NCI-H82 (cell line): ENCODE measurements at regions not wholly inside any gene's neighbourhood (a gene's known extent, or its start where the extent isn't known, plus 50 kb on each side); places are given as distances from the start of the nearest gene placed in this dataset.
"Not testable (repeated sequence)": the region's sequence is repeated elsewhere in the genome, so short reads cannot be mapped to it uniquely, and the experiment has no call there.

Experiments
- DNase-seq: peaks from one replicate; lab custom pipeline; 2025; lab: John Stamatoyannopoulos, UW

GRCh38 chr7:27418541-27418940, 175.9 kb downstream of the EVX1 start:
- no peak for DNase-seq

GRCh38 chr7:27419581-27420177, 177.1 kb downstream of the EVX1 start:
- no peak for DNase-seq

- no peak for DNase-seq
These were observed 178.1 kb downstream of the EVX1 start for GRCh38 chr7:27420702-27421101.

- DNase-seq, result no peak
These were observed 180.7 kb downstream of the EVX1 start for GRCh38 chr7:27423290-27423689.

GRCh38 chr7:27423821-27424220, 181.2 kb downstream of the EVX1 start:
- no peak for DNase-seq

GRCh38 chr7:27424231-27424630, 181.6 kb downstream of the EVX1 start:
- no peak for DNase-seq

GRCh38 chr7:27424749-27425148, 182.1 kb downstream of the EVX1 start:
- DNase-seq, result no peak

GRCh38 chr7:27427416-27427815, 184.8 kb downstream of the EVX1 start:
- DNase-seq, result no peak

GRCh38 chr7:27430105-27430504, 187.5 kb downstream of the EVX1 start:
- DNase-seq, result no peak

GRCh38 chr7:27431465-27431864, 188.9 kb downstream of the EVX1 start:
- no peak for DNase-seq

GRCh38 chr7:27433581-27433980, 191.0 kb downstream of the EVX1 start:
- DNase-seq, result peak; percentile 25

- DNase-seq, result peak; percentile 52
These were observed 192.3 kb downstream of the EVX1 start for GRCh38 chr7:27434756-27435400.

- DNase-seq, result no peak
These were observed 192.9 kb downstream of the EVX1 start for GRCh38 chr7:27435461-27435860.

- no peak for DNase-seq
These were observed 196.4 kb downstream of the EVX1 start for GRCh38 chr7:27438881-27439589.

GRCh38 chr7:27442455-27442854, 199.9 kb downstream of the EVX1 start:
- no peak for DNase-seq

- DNase-seq, result not testable (repeated sequence)
These were observed 206.4 kb downstream of the EVX1 start for GRCh38 chr7:27449046-27449445.

- no peak for DNase-seq
These were observed 208.8 kb downstream of the HIBADH start for GRCh38 chr7:27453702-27454405.

- DNase-seq, result not testable (repeated sequence)
These were observed 205.6 kb downstream of the HIBADH start for GRCh38 chr7:27457120-27457519.

- not testable (repeated sequence) for DNase-seq
These were observed 204.8 kb downstream of the HIBADH start for GRCh38 chr7:27457603-27458565.

GRCh38 chr7:27459021-27459730, 203.5 kb downstream of the HIBADH start:
- DNase-seq, result no peak

- DNase-seq, result no peak
These were observed 203.0 kb downstream of the HIBADH start for GRCh38 chr7:27459731-27460053.
